Activated CD4-positive, alpha-beta T cell treated with anti-CD3 and anti-CD28 coated beads, Interleukin-2, amount 50 U/mL, for 4 hours (primary cell): ENCODE measurements at regions not wholly inside any gene's neighbourhood (a gene's known extent, or its start where the extent isn't known, plus 50 kb on each side); places are given as distances from the start of the nearest gene placed in this dataset.
"Not testable (repeated sequence)": the region's sequence is repeated elsewhere in the genome, so short reads cannot be mapped to it uniquely, and the experiment has no call there.

Experiments used
- DNase-seq, 2 experiments: peaks; one replicate each; pipeline ENCODE4 v3.0.0-alpha.2; 2020

DNA sequence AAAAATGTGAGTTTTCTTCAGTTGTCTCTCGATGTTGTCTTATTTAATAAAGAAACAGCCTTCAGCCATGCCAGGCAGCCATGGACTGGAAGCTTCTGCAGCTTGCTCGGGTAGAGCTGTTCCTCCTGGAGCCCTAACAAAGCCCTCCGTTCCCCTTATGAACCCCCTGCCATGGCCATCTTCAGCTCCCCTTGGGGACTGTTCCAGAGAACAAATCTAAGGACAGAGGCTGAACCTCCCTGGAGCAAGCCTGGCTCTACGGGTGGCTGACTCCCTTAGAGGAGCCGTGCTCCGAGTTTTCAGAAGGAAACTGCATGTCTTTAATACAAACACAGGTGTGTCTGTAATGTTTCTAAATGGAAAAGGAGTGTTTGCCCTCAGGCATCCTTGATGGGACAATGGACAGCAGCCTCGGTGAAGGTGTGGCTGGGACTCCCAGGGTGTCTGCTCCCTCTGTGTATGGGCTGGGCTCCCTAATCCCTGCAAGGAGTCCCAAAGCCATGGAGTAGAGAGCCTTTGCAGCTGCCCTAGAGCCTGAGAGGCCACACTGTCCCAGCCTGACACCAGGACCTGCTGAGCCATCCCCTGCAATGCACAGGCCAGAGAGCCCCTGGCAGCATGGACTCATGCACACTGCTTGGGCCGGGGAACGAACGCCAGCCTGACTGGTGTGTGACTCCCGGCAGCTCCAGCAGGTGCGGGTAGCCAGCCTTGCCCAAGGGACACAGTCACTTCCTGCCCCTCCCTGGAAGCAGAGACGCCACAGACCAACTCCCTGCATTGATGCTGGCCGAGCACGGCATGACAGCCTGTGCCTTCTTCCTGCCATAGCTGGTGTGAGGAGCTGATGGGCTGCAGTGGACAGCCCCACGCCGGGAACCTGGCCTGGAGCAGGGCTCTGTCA, 381.8 kb downstream of the TCERG1L start:
- DNase-seq, result no peak

DNA sequence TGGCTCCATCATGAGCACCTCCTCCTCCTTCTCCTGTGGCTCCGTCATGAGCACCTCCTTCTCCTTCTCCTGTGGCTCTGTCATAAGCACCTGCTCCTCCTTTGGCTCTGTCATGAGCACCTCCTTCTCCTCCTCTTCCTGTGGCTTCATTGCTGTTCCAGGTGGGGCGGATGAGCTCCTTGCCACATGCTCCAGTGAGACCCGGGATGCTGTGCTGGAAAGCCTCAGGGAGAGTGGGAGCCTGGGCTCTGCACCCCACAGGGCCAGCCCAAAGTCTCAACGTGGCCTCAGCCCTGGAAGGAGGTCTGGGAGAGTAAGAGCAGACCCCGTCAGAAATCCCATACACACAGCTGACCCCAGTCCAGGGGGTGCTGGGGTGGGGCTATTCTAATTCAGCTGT, 380.7 kb downstream of the TCERG1L start:
- no peak for DNase-seq

- DNase-seq, result no peak
These were observed 380.3 kb downstream of the TCERG1L start for GRCh38 chr10:130931256-130931655.

- no peak for DNase-seq
These were observed 379.1 kb downstream of the TCERG1L start for GRCh38 chr10:130932326-130933007.

GRCh38 chr10:130933008-130933390, 378.5 kb downstream of the TCERG1L start:
- no peak for DNase-seq

- DNase-seq, result no peak
These were observed 377.0 kb downstream of the TCERG1L start for GRCh38 chr10:130934293-130935127.

DNA sequence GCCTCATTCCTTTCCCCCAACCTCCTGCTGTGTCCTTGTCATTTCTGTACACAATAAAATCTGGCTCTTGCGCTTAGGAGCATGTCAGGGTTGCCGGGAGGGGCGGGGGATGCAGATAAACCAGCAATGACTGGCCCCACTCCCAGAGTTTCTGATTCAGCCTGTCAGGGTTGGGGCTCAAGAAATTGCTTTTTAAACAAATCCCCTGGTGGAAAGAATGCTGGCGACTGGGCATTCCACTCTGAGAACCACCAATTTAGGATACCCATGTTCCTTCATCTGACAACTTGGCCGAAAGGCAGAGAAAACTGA, 376.4 kb downstream of the TCERG1L start:
- no peak for DNase-seq

DNA sequence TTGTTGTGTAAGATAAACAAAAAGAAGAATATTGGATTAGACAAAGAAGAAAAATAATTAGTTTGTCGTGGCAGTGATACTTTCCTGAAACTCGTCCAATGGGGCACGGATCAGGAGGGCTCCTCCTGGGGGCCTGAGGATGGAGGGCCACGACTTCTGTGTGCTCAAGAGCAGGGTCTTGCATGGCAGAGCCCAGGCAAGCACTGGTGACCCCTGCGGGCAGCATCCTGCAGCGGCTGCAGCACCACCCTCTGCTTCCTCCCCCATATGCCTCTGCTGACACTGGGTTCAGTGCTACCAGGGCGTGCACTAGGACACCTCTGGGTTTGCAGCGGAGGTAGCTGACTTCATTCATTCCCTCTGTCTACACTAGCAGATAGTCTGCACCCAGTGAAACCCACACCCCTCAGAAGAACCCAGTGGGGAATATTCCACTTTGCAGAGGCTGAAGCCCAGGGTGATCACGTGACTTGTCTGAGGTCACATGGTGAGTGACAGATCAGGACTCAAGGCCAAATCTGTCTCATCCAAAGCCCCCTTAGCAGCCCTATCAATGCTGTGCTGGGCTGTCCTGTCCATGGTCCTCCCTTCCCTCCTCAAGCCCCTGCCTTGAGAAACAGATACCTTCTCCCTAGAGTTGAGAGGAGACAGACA, 375.5 kb downstream of the TCERG1L start:
- no peak for DNase-seq

DNA sequence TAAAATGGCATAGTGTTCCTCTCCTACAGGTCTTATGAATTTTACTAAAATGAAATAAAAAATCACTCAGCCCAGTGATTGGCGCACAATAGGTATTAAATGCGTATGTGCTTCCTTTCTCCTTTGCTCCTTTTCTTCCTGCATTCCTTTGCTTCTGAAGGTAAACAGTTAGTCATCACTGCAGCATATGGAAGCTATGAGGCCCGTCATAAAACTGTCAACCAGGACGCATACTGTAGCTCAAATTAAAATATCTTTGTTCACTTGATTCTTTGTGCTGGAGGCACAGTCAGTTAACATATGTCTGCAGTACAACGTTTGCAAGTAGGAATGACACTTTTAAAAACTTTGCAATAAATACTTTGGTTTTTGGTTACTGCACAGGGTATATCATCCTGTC, 374.7 kb downstream of the TCERG1L start:
- DNase-seq, result no peak

GRCh38 chr10:130938051-130938450, 373.5 kb downstream of the TCERG1L start:
- DNase-seq, result no peak

- DNase-seq, result not testable (repeated sequence)
These were observed 372.6 kb downstream of the TCERG1L start for GRCh38 chr10:130938891-130939290.

GRCh38 chr10:130941886-130942285, 369.6 kb downstream of the TCERG1L start:
- DNase-seq, result no peak

DNA sequence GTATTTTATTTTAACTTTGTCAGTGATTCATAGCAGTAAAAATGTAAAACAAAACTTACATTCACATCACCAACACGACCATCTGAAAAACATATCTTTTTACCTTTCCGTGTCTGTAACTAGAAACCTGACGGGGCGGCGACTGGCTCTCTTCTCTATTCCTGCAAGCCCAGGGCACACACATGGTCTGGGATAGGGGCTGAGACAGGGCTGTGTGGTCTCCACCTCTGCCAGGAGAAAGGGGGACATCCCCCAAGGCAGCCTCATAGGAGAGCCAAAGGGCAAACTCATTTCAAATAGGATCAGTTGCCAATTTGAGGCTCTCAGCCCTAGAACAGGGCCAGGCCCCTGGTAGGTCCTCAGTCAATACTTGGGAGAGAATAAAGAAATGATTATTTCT, 359.4 kb downstream of the TCERG1L start:
- no peak for DNase-seq

DNA sequence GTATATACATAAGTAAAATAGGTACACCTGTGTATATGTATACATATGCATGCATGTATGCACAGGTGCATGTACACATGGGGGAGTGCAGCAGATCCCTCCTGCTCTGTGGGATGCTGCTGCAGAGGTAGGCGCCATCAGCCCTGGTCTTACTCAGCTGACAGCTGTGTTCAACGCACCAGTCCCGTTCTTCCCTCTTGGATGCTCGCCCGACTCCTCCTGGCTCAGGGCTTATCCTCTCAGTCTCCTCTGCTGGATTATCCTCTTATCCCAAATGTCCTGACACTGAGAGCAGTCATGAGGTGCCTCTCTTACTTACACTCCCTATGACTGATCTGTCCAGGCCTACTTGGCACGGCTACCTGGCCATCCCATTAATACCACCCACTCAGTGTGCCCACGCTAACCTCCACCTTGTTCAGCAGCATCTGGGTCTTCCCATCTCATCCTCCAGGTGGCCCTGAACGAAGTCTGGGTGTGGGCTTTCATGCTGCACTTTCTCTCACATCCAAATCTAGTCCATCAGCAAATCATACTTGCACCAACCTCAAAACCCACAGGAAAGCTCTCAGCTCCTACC, 357.1 kb downstream of the TCERG1L start:
- no peak for DNase-seq

- no peak for DNase-seq
These were observed 355.3 kb downstream of the TCERG1L start for GRCh38 chr10:130956251-130956650.

GRCh38 chr10:130957423-130957822, 354.1 kb downstream of the TCERG1L start:
- no peak for DNase-seq

- no peak for DNase-seq
These were observed 353.5 kb downstream of the TCERG1L start for GRCh38 chr10:130958003-130958402.

- no peak for DNase-seq
These were observed 352.4 kb downstream of the TCERG1L start for GRCh38 chr10:130958981-130959751.

DNA sequence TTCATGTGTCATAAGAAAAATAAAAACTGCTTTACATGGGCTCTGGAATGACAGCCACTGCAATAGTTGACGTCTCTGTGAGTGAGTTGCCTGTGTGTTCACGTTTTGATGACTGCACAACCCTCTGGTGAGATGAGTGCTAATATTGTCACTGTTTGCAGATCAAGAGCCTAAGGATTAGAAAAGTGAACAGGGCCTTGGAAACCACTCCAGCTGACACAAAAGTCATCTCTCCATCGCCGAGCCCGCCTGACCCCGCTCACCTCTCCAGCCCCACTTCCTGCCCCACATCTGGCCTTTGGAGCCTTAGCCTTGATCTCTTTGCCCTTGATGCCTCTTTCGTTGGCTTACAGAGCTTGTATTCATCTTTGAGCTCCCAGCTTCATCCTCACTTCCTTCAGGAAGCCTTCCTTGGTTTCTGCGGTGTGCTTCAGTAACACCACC, 351.7 kb downstream of the TCERG1L start:
- no peak for DNase-seq

DNA sequence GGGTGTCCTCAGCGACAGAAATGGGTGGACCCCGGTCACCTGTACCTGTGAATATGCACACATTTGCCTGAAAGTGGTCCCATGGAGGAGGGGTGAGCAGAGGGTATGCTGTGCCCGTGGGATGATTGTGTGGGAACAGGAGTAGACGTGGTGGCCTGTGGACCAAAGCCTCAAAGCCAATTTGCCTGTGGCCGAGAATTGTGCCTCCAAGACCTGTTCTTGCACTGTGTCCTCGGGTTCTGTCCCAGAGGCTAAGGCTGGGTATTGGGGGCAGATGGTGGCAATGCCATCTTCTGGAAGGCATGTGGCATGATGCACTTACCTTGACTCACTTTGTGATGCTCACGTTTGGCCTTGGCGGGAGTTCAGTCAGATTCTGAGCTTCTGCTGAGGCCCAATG, 351.0 kb downstream of the TCERG1L start:
- no peak for DNase-seq

GRCh38 chr10:130961506-130962239, 349.8 kb downstream of the TCERG1L start:
- no peak for DNase-seq
